HG03139 (cell line): ENCODE measurements at regions not wholly inside any gene's neighbourhood (a gene's known extent, or its start where the extent isn't known, plus 50 kb on each side); places are given as distances from the start of the nearest gene placed in this dataset.

Source experiments
- ATAC-seq: cut with Tn5 transposase; IDR thresholded peaks from one replicate; pipeline ENCODE4 v1.9.1; 2021; ENCODE audit not compliant: unreplicated experiment

GRCh38 chr18:60319129-60319528 is 53.4 kb downstream of the MC4R start:
- ATAC-seq, result no peak

- ATAC-seq, result no peak
These were observed 60.8 kb downstream of the MC4R start for GRCh38 chr18:60311676-60312360.

DNA sequence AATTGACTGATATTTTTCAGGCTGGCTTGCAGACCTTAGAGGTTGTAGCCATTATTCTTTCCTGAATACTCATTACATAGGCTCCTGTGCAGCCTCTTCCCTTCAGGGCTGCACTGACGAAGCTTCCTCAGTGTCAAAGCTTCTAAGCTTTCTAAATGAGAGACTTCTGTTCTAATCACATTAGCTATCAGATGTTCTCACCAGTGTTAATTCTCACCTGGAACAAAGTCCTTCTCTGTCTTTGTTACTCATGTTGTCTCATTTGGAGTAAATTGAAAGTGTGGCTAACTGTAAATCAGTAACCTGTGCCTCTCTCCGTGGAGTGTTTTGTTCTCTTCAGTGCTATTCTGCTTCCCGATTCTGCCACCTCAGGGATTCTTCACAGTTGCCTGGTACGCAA is 76.9 kb downstream of the MC4R start:
- no peak for ATAC-seq

GRCh38 chr18:60292186-60292585 is 80.4 kb downstream of the MC4R start:
- ATAC-seq, result no peak

DNA sequence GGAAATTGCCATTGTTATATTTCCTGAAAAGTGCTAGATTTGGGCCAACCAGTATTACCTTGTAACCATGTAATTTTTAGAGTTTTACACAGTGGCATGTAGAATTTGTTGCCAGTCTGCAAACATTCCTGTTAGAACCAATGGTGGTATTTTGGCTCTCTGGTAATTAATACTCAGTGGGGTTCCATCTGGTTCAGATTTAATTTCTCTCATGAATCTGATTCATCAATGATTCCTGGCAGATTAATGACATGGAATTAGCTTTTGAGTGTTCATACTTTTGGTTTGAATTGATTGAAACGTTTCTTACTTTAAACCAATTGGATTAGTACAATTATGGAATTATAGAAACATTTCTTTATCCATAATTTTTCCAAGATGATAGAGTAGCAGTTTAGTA is 93.2 kb downstream of the MC4R start:
- no peak for ATAC-seq

GRCh38 chr18:60277855-60278480 is 94.6 kb downstream of the MC4R start:
- ATAC-seq, result no peak

GRCh38 chr18:60267391-60268058 is 105.0 kb downstream of the MC4R start:
- ATAC-seq, result no peak

DNA sequence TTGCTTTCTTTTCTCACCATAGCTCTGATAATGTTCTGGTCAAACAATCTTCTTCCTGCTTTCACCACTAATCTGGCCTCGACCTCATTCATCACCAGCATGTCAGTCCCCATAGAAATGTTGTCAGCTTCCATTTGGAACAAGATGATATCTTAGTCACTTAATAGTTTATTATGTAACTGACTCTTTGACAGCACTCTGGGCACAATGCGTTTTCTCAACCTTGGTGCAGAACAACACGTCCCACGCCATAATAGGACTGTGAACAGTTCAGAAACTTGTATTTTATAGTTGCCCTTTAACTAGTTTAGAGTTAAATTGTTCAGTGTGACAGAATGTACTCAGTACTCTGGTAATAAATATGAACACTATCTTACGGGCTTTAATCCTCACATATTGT is 106.0 kb downstream of the MC4R start:
- ATAC-seq, result no peak

- ATAC-seq, result peak; percentile 86
These were observed 113.4 kb downstream of the MC4R start for GRCh38 chr18:60259052-60259681.

GRCh38 chr18:60249388-60249787 is 123.2 kb downstream of the MC4R start:
- ATAC-seq, result no peak

DNA sequence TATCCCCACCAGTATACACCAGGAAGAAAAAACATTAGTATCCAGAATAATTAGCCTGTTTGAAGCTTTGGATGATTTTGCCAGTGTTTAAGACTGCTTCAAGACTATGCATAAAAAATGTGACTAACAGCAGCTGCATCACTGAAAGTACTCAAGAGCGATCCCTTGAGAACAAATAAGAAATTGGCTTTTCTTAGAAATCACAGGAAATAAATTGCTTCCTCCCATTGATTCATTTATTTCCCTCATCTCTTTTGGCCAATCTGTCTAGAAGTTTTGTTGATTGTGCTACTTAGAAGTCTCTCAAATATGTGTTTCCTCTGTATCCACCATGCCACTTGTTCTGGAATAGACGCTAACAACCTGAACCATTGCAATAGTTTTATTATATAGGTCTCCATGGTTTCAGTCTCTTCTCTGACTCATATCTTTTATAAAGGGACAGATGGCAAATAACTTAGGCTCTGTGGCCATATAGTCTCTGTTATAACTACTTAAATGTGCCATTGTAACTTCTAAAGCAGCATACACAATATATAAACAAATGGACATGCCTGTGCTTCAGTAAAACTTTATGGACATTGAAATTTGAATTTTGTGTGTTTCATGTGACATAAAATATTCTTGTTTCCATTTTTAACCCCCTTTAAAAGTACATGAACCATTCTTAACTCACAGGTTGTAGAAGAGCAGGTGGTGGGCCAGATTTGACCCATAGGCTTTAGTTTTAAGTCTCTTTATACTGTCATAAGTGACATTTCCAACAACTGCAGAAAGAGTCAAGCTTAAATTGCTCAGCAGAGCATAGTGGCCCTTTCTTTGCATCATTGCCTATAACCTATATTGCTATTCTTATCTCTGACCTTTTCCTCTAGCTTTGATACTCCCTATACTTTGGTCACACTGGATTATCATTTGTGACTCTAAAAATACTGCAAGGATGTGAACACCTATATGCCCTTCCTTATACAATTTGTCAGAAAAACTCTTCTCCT is 123.9 kb downstream of the MC4R start:
- ATAC-seq, result no peak

- ATAC-seq, result peak; percentile 75
These were observed 125.5 kb downstream of the MC4R start for GRCh38 chr18:60247103-60247502.

DNA sequence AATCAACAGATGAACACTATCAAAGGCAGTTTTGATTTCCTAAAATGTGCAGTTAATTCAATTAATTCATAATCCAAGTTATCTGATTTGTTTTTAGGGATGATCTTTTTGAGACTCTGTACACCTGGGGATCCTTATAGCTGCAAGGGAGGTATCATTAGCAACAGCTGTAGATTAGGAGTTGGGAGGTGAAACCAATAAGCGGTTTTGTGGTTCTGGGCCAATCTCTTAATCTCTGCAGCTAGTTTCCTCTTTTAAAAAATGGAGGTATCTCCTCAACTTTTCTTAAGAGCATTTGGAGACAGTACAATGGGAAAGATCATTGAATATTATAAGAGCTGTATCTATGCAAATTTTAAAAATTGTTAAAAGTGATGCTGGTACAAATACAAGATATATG is 126.0 kb downstream of the MC4R start:
- peak; percentile 74 for ATAC-seq

DNA sequence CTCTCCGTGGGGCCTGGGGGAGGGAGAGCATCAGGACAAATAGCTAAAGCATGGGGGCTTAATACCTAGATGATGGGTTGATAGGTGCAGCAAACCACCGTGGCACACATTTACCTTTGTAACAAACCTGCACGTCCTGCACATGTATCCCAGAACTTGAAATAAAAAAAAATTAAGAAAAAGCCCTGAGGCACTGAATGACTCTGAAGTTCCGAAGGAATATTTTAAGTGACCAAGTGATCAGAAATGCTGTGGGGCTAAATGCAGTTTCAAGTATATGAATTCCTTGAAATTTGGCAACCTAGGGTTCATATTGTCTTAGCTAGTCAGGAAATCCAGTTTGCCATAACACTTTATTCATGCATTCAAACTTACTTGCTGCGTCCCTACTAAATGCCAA is 127.5 kb downstream of the MC4R start:
- no peak for ATAC-seq

DNA sequence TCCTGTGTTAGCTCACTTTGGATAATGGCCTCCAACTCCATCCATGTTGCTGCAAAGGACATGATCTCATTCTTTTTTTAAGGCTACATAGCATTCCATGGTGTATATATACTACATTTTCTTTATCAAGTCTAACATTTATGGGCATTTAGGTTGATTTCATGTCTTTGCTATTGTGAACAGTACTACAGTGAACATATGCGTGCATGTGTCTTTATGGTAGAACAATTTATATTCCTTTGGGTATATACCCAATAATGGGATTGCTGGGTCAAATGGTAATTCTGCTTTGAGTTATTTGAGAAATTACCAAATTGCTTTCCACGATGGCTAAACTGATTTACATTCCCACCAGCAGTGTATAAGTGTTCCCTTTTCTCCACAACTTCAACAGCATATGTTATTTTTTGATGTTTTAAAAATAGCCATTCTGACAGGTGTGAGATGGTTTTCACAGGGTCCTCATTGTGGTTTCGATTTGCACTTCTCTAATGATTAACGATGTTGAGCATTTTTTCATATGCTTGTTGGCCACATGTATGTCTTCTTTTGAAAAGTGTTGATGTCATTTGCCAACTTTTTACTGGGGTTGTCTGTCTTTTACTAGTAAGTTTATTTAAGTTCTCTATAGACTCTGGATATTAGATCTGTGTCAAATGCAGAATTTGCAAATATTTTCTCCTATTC is 133.4 kb downstream of the MC4R start:
- peak; percentile 97 for ATAC-seq

GRCh38 chr18:60235164-60235563 is 137.4 kb downstream of the MC4R start:
- ATAC-seq, result no peak

- no peak for ATAC-seq
These were observed 140.0 kb downstream of the MC4R start for GRCh38 chr18:60232541-60232940.

DNA sequence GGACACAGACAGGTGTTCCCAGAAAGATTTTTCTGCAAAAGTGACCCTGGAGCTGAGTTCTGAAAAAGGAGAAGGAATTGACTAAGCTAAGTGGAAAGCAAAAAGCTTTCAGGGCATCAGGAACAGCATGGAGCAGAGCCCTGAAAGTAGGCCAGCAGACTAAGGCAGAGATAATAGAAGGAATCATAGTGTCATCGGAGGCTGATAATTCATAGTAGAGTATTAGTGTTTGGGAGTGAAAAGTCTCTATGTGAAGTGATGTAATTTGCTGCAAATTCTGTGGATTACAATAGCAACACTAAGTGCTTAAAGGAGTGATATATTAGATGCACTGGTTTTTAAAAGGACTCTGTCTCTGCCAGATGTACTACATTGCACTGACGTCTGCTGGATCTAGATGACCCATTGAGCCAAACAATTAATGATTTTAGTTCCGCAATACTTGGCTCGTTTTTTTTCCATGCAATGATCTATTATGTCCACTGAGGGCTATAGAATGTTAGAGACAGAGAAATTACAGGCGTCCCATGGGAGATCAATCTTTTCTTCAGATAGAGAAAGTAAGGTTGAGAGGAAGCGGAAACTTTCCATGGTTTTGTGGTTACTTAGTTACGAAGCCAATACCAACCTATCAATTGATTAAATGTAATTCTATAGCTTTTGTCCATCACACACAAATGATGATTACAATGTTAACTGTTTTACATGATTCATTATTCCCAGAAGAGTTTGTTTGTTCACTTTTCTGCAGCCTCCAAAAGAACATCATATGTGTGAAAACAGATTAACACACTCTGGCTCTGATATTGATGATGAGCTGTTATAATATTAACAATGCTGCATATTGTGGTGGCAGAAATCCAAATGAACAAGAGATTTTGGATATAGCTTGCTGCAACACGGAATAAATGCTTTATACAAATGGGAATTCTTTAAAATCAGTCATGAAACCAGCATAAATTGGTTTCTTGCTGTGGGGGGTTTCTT is 143.7 kb downstream of the MC4R start:
- no peak for ATAC-seq

GRCh38 chr18:60215432-60215831 is 157.1 kb downstream of the MC4R start:
- ATAC-seq, result no peak
